RWPE2 (cell line): ENCODE measurements at regions not wholly inside any gene's neighbourhood (a gene's known extent, or its start where the extent isn't known, plus 50 kb on each side); places are given as distances from the start of the nearest gene placed in this dataset.
A peak's percentile ranks its signal among the peaks of the same experiment; 100 is the strongest.

Experiments
- ATAC-seq: fragments of 200-7000 bp; cut with Tn5 transposase; 3 replicates; pipeline ENCODE4 v1.9.1; 2021; ENCODE audit warnings: low read depth
- DNase-seq: peaks from one replicate; pipeline ENCODE4 v3.0.0-alpha.2; 2020; ENCODE audit warnings: low spot score
- H3K27ac ChIP-seq: fragments of 450-650 bp; 2 replicates; pipeline ENCODE4 v1.5.1; 2017; ENCODE audit warnings: mild to moderate bottlenecking; ENCODE audit not compliant: poor library complexity, severe bottlenecking
- H3K27me3 ChIP-seq: fragments of 250-450 bp; sonication (Bioruptor Pico); 2 replicates; pipeline ENCODE4 v1.5.1; 2021; ENCODE audit warnings: mild to moderate bottlenecking, moderate library complexity; ENCODE audit not compliant: insufficient read depth, poor library complexity, severe bottlenecking
- H3K36me3 ChIP-seq: fragments of 250-450 bp; sonication (Bioruptor Pico); 2 replicates; pipeline ENCODE4 v1.5.1; 2020; ENCODE audit warnings: low read depth, mild to moderate bottlenecking, moderate library complexity
- H3K4me1 ChIP-seq: fragments of 250-450 bp; sonication (Bioruptor Pico); 2 replicates; pipeline ENCODE4 v1.5.1; 2021; ENCODE audit warnings: mild to moderate bottlenecking, moderate library complexity; ENCODE audit not compliant: insufficient read depth, poor library complexity, severe bottlenecking
- H3K4me3 ChIP-seq: fragments of 250-450 bp; sonication (Bioruptor Pico); 2 replicates; pipeline ENCODE4 v1.5.1; 2021; ENCODE audit warnings: mild to moderate bottlenecking, moderate library complexity; ENCODE audit not compliant: severe bottlenecking
- H3K9me3 ChIP-seq: fragments of 250-450 bp; sonication (Bioruptor Pico); 2 replicates; pipeline ENCODE4 v1.5.1; 2021; ENCODE audit warnings: mild to moderate bottlenecking, moderate library complexity; ENCODE audit not compliant: severe bottlenecking
- CTCF ChIP-seq: fragments of 450-650 bp; IDR thresholded peaks from one replicate; pipeline ENCODE4 v1.5.1; 2017; ENCODE audit warnings: mild to moderate bottlenecking, moderate library complexity; ENCODE audit not compliant: poor library complexity, severe bottlenecking

- ATAC-seq (no peak; the same call in 2 of the 3 replicates), DNase-seq (no peak)
- Histone ChIP-seq H3K36me3 (no peaks in the 10 kb centered on the region), H3K9me3 (no peaks in the 10 kb centered on the region), H3K27me3 (no peaks in the 10 kb centered on the region), H3K27ac (peak overlapping the region; percentile 88), H3K4me1 (peaks cover 5% of the 10 kb centered on the region), H3K4me3 (peak overlapping the region; percentile 72)
- TF ChIP-seq CTCF = no peak
Measured at GRCh38 chr16:85552980-85553435, 60.1 kb upstream of the GSE1 start.

DNA sequence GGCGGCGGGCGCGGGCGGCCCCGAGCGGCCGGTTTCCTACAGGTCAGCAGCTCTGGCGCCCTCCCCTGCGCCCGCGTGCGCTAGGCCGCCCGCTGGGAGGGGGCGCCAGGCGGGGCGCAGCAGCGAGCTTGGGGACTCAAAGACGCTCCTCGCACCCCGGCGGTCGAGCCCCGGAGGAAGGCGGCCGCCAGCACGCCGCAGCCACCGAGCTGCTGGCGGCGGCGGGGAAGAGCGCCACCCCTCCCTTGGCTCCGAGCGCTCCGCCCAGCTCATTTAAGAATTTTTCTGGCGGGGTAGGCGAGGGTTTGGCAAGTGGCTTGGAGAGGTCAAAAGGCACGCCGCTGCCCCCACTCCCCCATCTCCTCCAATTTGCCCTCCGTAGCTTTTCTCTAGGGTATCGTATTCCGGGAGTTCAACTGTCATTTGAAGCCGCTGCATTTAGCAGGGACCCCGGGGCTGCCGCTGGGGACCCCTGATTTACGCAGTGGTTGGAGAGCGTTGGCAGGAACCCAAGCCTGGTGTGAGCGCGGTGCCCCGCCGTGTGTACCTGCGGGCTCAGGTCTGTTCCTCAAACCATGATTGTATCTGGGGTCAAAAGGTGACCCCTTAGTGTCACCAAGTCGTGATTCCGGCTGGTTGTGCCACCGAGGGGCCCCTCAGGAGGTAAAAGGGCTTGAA lies 59.5 kb upstream of the GSE1 start:
- Histone ChIP-seq H3K27me3 (no peaks in the 10 kb centered on the region), H3K9me3 (no peaks in the 10 kb centered on the region), H3K4me3 (peak overlapping the region; percentile 72), H3K4me1 (peaks cover 11% of the 10 kb centered on the region), H3K36me3 (no peaks in the 10 kb centered on the region), H3K27ac (peak overlapping the region; percentile 88)
- peak; percentile 66 for TF ChIP-seq CTCF
- ATAC-seq = peak; percentile 23
- peak; percentile 57 for DNase-seq

DNA sequence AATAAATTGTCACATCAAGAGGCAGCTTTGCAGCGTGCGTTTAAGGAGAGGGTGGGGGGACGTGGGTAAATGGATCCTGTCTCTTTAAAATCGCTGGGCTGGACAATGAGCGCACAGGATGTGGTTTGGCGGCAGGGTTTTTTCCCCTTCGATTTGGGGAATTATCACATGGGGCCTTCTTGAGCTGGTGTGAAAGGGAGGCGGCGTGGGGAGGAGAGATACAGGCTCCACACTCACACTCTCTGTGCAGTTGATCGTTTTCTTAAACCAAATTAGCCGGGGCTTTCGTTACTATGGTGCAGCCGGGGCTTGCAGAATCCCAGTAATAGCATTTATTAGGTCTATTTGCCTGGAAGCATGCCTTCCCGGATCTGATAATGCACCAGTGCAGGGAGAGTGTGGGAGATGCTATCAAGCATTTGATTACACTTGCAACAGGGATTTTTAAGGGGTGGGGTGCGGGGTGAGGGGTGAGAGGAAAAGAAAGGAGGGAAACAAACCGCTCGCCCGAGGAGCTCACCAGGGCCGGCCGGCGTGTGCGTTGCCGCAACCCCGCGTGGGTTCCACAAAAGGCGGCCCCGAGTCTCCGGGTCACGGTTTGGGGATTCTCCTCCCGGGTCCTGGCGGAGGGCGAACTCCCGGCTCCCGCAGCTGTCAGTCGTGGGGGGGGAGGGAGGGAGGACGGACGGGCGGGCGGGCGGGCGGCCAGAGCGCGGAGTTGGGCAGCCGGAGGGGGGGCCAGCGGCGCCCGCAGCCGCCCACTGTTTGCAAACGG lies 58.8 kb upstream of the GSE1 start:
- DNase-seq (peak; percentile 59), ATAC-seq (peak; percentile 48)
- Histone ChIP-seq H3K4me3 (peak overlapping the region; percentile 72), H3K27me3 (no peaks in the 10 kb centered on the region), H3K36me3 (no peaks in the 10 kb centered on the region), H3K9me3 (no peaks in the 10 kb centered on the region), H3K4me1 (peaks cover 13% of the 10 kb centered on the region), H3K27ac (peak overlapping the region; percentile 88)
- TF ChIP-seq CTCF = no peak

GRCh38 chr16:85554889-85555718 lies 58.0 kb upstream of the GSE1 start:
- Histone ChIP-seq H3K9me3 (no peaks in the 10 kb centered on the region), H3K4me3 (peak overlapping the region; percentile 72), H3K27ac (peak overlapping the region; percentile 88), H3K36me3 (no peaks in the 10 kb centered on the region), H3K4me1 (peaks cover 18% of the 10 kb centered on the region), H3K27me3 (no peaks in the 10 kb centered on the region)
- no peak for TF ChIP-seq CTCF
- peak; percentile 56 for DNase-seq
- ATAC-seq = peak; percentile 13
